ENCODE measurements at regions not wholly inside any gene's neighbourhood (a gene's known extent, or its start where the extent isn't known, plus 50 kb on each side); places are given as distances from the start of the nearest gene placed in this dataset.
A peak's percentile ranks its signal among the peaks of the same experiment; 100 is the strongest.

DNA sequence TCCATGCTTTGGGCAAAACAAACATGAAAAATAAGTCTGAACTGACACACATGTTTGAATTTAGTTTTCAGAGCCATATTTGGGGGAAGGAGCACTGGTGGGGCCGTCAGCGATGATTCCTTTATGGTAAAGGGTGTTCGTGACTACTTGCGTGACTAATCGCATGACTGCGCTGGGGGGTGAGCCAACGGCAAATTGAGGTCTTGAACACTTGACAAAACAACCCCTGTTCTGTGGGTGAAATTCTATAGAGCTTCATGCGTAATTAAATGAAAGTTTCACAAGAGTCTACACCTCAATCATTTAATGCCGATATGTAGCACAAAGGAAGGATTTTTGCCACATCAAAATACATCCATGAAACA is 127.5 kb upstream of the CYP1B1 start:
- H3K4me1 Mint-ChIP-seq: peaks cover 8% of the 10 kb centered on the region; the same call in 2 of the 3 replicates
- Histone ChIP-seq H3K4me3 (no peak overlapping the region), H3K27ac (ENCODE audit: low read depth) (no peak overlapping the region), H3K4me2 (no peak overlapping the region), H3K79me2 (replicated peaks; ENCODE audit: insufficient read depth) (no peaks in the 10 kb centered on the region), H2AFZ (peak overlapping the region; percentile 56; the same call in 1 of the 2 replicates), H3K27me3 (ENCODE audit: insufficient read depth) (no peaks in the 10 kb centered on the region), H3F3A (replicated peaks; ENCODE audit: low read depth) (no peaks in the 10 kb centered on the region), H4K20me1 (replicated peaks; ENCODE audit: insufficient read depth) (no peaks in the 10 kb centered on the region), H3K9me2 (ENCODE audit: insufficient read depth) (no peaks in the 10 kb centered on the region; the same call in 1 of the 2 replicates), H3K36me3 (ENCODE audit: insufficient read depth) (no peaks in the 10 kb centered on the region), H3K4me1 (ENCODE audit: insufficient read depth) (no peaks in the 10 kb centered on the region)
- no peak overlapping the region for H3K4me3 Mint-ChIP-seq
- no peaks in the 10 kb centered on the region; the same call in 1 of the 3 replicates for H3K9me3 Mint-ChIP-seq
- H3K36me3 Mint-ChIP-seq (ENCODE audit: low read depth): no peaks in the 10 kb centered on the region; the same call in 2 of the 3 replicates
- ATAC-seq: no peak
- DNase-seq (ENCODE audit: low spot score): no peak
- TF ChIP-seq EZH2 (IDR thresholded peaks at IDR 0.05; ENCODE audit: low read depth, unreplicated experiment): no peak
- TF ChIP-seq, protein P1, sequence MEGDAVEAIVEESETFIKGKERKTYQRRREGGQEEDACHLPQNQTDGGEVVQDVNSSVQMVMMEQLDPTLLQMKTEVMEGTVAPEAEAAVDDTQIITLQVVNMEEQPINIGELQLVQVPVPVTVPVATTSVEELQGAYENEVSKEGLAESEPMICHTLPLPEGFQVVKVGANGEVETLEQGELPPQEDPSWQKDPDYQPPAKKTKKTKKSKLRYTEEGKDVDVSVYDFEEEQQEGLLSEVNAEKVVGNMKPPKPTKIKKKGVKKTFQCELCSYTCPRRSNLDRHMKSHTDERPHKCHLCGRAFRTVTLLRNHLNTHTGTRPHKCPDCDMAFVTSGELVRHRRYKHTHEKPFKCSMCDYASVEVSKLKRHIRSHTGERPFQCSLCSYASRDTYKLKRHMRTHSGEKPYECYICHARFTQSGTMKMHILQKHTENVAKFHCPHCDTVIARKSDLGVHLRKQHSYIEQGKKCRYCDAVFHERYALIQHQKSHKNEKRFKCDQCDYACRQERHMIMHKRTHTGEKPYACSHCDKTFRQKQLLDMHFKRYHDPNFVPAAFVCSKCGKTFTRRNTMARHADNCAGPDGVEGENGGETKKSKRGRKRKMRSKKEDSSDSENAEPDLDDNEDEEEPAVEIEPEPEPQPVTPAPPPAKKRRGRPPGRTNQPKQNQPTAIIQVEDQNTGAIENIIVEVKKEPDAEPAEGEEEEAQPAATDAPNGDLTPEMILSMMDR (conservative IDR thresholded peaks at IDR 0.05; ENCODE audit: low read depth in 2 of 2): no peak
- TF ChIP-seq, protein P2, sequence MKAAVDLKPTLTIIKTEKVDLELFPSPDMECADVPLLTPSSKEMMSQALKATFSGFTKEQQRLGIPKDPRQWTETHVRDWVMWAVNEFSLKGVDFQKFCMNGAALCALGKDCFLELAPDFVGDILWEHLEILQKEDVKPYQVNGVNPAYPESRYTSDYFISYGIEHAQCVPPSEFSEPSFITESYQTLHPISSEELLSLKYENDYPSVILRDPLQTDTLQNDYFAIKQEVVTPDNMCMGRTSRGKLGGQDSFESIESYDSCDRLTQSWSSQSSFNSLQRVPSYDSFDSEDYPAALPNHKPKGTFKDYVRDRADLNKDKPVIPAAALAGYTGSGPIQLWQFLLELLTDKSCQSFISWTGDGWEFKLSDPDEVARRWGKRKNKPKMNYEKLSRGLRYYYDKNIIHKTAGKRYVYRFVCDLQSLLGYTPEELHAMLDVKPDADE (IDR thresholded peaks at IDR 0.05): no peak
- TF ChIP-seq, protein P3, sequence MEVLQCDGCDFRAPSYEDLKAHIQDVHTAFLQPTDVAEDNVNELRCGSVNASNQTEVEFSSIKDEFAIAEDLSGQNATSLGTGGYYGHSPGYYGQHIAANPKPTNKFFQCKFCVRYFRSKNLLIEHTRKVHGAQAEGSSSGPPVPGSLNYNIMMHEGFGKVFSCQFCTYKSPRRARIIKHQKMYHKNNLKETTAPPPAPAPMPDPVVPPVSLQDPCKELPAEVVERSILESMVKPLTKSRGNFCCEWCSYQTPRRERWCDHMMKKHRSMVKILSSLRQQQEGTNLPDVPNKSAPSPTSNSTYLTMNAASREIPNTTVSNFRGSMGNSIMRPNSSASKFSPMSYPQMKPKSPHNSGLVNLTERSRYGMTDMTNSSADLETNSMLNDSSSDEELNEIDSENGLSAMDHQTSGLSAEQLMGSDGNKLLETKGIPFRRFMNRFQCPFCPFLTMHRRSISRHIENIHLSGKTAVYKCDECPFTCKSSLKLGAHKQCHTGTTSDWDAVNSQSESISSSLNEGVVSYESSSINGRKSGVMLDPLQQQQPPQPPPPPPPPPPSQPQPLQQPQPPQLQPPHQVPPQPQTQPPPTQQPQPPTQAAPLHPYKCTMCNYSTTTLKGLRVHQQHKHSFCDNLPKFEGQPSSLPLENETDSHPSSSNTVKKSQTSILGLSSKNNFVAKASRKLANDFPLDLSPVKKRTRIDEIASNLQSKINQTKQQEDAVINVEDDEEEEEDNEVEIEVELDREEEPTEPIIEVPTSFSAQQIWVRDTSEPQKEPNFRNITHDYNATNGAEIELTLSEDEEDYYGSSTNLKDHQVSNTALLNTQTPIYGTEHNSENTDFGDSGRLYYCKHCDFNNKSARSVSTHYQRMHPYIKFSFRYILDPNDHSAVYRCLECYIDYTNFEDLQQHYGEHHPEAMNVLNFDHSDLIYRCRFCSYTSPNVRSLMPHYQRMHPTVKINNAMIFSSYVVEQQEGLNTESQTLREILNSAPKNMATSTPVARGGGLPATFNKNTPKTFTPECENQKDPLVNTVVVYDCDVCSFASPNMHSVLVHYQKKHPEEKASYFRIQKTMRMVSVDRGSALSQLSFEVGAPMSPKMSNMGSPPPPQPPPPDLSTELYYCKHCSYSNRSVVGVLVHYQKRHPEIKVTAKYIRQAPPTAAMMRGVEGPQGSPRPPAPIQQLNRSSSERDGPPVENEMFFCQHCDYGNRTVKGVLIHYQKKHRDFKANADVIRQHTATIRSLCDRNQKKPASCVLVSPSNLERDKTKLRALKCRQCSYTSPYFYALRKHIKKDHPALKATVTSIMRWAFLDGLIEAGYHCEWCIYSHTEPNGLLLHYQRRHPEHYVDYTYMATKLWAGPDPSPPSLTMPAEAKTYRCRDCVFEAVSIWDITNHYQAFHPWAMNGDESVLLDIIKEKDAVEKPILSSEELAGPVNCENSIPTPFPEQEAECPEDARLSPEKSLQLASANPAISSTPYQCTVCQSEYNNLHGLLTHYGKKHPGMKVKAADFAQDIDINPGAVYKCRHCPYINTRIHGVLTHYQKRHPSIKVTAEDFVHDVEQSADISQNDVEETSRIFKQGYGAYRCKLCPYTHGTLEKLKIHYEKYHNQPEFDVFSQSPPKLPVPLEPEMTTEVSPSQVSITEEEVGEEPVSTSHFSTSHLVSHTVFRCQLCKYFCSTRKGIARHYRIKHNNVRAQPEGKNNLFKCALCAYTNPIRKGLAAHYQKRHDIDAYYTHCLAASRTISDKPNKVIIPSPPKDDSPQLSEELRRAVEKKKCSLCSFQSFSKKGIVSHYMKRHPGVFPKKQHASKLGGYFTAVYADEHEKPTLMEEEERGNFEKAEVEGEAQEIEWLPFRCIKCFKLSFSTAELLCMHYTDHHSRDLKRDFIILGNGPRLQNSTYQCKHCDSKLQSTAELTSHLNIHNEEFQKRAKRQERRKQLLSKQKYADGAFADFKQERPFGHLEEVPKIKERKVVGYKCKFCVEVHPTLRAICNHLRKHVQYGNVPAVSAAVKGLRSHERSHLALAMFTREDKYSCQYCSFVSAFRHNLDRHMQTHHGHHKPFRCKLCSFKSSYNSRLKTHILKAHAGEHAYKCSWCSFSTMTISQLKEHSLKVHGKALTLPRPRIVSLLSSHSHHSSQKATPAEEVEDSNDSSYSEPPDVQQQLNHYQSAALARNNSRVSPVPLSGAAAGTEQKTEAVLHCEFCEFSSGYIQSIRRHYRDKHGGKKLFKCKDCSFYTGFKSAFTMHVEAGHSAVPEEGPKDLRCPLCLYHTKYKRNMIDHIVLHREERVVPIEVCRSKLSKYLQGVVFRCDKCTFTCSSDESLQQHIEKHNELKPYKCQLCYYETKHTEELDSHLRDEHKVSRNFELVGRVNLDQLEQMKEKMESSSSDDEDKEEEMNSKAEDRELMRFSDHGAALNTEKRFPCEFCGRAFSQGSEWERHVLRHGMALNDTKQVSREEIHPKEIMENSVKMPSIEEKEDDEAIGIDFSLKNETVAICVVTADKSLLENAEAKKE (CRISPR knock-in tag; IDR thresholded peaks at IDR 0.05): no peak
- TF ChIP-seq EZH2phosphoT487 (IDR thresholded peaks at IDR 0.05; ENCODE audit: unreplicated experiment): no peak
- no peak for TF ChIP-seq STAT1 (IDR thresholded peaks at IDR 0.05; ENCODE audit: unreplicated experiment)
- TF ChIP-seq, protein P4, sequence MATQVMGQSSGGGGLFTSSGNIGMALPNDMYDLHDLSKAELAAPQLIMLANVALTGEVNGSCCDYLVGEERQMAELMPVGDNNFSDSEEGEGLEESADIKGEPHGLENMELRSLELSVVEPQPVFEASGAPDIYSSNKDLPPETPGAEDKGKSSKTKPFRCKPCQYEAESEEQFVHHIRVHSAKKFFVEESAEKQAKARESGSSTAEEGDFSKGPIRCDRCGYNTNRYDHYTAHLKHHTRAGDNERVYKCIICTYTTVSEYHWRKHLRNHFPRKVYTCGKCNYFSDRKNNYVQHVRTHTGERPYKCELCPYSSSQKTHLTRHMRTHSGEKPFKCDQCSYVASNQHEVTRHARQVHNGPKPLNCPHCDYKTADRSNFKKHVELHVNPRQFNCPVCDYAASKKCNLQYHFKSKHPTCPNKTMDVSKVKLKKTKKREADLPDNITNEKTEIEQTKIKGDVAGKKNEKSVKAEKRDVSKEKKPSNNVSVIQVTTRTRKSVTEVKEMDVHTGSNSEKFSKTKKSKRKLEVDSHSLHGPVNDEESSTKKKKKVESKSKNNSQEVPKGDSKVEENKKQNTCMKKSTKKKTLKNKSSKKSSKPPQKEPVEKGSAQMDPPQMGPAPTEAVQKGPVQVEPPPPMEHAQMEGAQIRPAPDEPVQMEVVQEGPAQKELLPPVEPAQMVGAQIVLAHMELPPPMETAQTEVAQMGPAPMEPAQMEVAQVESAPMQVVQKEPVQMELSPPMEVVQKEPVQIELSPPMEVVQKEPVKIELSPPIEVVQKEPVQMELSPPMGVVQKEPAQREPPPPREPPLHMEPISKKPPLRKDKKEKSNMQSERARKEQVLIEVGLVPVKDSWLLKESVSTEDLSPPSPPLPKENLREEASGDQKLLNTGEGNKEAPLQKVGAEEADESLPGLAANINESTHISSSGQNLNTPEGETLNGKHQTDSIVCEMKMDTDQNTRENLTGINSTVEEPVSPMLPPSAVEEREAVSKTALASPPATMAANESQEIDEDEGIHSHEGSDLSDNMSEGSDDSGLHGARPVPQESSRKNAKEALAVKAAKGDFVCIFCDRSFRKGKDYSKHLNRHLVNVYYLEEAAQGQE (IDR thresholded peaks at IDR 0.05; ENCODE audit: unreplicated experiment): no peak
- no peak for TF ChIP-seq NANOG (IDR thresholded peaks at IDR 0.05; ENCODE audit: borderline replicate concordance)
- TF ChIP-seq ZNF331 (CRISPR knock-in tag; IDR thresholded peaks at IDR 0.05; ENCODE audit: low read depth): no peak
- no peak for TF ChIP-seq POLR2AphosphoS5 (IDR thresholded peaks at IDR 0.05; ENCODE audit: low read depth)
- no peak for TF ChIP-seq CREB1 (CRISPR knock-in tag; IDR thresholded peaks at IDR 0.05; ENCODE audit: low read depth)
- TF ChIP-seq ZNF114 (CRISPR knock-in tag; IDR thresholded peaks at IDR 0.05): no peak
- TF ChIP-seq JUNB (IDR thresholded peaks at IDR 0.05; ENCODE audit: unreplicated experiment): no peak
- H3K27ac Mint-ChIP-seq: no peak overlapping the region
- peaks cover 3% of the 10 kb centered on the region for H3K27me3 Mint-ChIP-seq (ENCODE audit: insufficient read depth, low read depth, poor library complexity)

Data from GM23338 (cell line).